Testis (tissue), 2 donors: ENCODE measurements at regions not wholly inside any gene's neighbourhood (a gene's known extent, or its start where the extent isn't known, plus 50 kb on each side); places are given as distances from the start of the nearest gene placed in this dataset.

Experiments used
- DNase-seq: peaks from one replicate; pipeline ENCODE4 v3.0.0-alpha.2; 2019
- H3K27ac ChIP-seq, 2 donors: fragments of 200-600 bp; sonication (generic); one replicate each; pipeline ENCODE4 v1.5.1; 2019
- H3K27me3 ChIP-seq: fragments of 200-600 bp; sonication (generic); one replicate; pipeline ENCODE4 v1.5.1; 2019
- H3K36me3 ChIP-seq: fragments of 200-600 bp; sonication (generic); one replicate; pipeline ENCODE4 v1.5.1; 2017; ENCODE audit warnings: low read depth; ENCODE audit errors: missing control alignments
- H3K4me1 ChIP-seq: fragments of 200-600 bp; sonication (generic); one replicate; pipeline ENCODE4 v1.5.1; 2019
- H3K4me3 ChIP-seq, 2 donors: fragments of 200-600 bp; sonication (generic); one replicate each; pipeline ENCODE4 v1.5.1; 2017 to 2019
- H3K9me3 ChIP-seq: fragments of 200-600 bp; sonication (generic); one replicate; pipeline ENCODE4 v1.5.1; 2017
- POLR2A ChIP-seq: fragments of 450-650 bp; IDR thresholded peaks from one replicate; pipeline ENCODE4 v1.6.1; 2017; ENCODE audit warnings: antibody characterized with exemption, mild to moderate bottlenecking, moderate library complexity
- WGBS, 2 donors: methylation state at CpG; one replicate each; pipeline ENCODE4 v1.1.5; 2018; 5-methylcytosine and 5-hydroxymethylcytosine counted together
- intact Hi-C: fragments of 100-400 bp; cut with DNase I; formaldehyde crosslinking; loops from one replicate; pipeline ENCODE4 v1.15.1; 2023; ENCODE audit warnings: low total_unique reads
- TF ChIP-seq, protein P1 (sequence below), 3 experiments: fragments of 450-650 bp in 2 of 3; fragments of 200-600 bp in 1 of 3; sonication (generic) in 1 of 3; IDR thresholded peaks; one replicate each; pipeline ENCODE4 v1.5.1; 2016 to 2019; ENCODE audit warnings: antibody characterized with exemption in 3 of 3, mild to moderate bottlenecking in 2 of 3, moderate library complexity in 1 of 3

DNA sequence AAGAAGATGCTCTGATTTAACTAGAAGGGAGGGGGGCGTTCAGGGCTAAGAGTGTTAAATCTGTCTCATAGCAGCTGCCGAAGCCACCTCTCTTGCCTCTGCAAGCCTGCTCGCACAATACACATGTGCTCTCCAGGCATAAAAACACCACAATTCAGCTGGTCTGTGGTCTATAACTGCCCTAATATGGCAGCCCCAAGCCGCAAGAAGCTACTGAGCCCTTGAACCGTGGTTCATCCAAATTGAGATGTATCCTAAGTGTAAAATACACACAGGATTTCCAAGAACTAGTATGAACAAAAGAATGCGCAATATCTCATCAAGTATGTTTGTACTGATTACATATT is 70.8 kb upstream of the FGFR2 start:
- Histone ChIP-seq H3K27ac (no peak overlapping the region), H3K36me3 (no peaks in the 10 kb centered on the region), H3K27me3 (no peaks in the 10 kb centered on the region), H3K4me1 (peaks cover 25% of the 10 kb centered on the region), H3K4me3 (no peak overlapping the region), H3K9me3 (no peaks in the 10 kb centered on the region)
- WGBS, 2 donors = 40 to 63% methylated on average over 6 of the region's 6 CpGs
- TF ChIP-seq POLR2A = no peak
- TF ChIP-seq, protein P1, sequence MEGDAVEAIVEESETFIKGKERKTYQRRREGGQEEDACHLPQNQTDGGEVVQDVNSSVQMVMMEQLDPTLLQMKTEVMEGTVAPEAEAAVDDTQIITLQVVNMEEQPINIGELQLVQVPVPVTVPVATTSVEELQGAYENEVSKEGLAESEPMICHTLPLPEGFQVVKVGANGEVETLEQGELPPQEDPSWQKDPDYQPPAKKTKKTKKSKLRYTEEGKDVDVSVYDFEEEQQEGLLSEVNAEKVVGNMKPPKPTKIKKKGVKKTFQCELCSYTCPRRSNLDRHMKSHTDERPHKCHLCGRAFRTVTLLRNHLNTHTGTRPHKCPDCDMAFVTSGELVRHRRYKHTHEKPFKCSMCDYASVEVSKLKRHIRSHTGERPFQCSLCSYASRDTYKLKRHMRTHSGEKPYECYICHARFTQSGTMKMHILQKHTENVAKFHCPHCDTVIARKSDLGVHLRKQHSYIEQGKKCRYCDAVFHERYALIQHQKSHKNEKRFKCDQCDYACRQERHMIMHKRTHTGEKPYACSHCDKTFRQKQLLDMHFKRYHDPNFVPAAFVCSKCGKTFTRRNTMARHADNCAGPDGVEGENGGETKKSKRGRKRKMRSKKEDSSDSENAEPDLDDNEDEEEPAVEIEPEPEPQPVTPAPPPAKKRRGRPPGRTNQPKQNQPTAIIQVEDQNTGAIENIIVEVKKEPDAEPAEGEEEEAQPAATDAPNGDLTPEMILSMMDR (IDR thresholded peaks at IDR 0.05) = no peak
- intact Hi-C loops = no loop called here
- no peak for DNase-seq

DNA sequence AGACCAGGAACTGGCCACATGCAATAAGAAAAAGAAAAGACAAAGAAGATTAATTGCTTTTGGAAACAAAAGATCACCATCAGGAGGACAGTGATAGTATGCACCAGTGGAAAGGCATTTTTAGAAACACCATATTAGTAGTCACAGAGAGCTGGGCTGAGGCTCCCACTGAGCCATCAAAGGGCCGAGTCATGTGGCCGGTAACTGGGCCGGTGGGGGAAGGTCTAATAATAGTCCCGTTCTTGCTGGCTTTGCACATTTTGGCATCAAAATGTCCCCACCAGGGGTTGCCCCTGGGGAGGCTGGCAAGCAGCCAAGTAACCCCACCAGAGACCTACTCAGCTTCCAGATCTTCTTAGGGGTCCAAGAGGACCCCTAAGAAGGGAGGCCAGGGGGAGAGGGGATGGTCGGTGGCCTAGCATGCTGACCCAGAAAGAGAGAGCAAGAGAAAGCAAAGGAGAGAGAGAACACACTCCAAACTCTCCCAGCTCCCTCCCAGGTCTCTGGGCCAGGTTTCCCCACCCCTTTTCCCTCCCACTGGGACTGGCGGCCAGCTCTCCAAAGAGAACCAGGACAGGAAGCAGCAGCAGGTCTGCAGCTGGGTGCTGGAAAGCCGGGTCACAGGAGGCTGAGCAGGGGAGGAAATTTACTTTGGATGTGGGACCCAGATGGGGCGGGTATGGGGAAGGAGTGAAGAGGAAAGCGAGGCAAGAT is 70.2 kb upstream of the FGFR2 start:
- DNase-seq = peak; percentile 75
- H3K4me3 ChIP-seq = no peak overlapping the region
- peak overlapping the region in 1 of 2 donors; percentile 51 for H3K27ac ChIP-seq
- H3K36me3 ChIP-seq = no peaks in the 10 kb centered on the region
- peaks cover 25% of the 10 kb centered on the region for H3K4me1 ChIP-seq
- WGBS, 2 donors = 22 to 39% methylated on average over 9 of the region's 9 CpGs
- no peak for TF ChIP-seq POLR2A
- TF ChIP-seq, protein P1 (IDR thresholded peaks at IDR 0.05) = no peak
- no peaks in the 10 kb centered on the region for H3K9me3 ChIP-seq
- H3K27me3 ChIP-seq = no peaks in the 10 kb centered on the region
- intact Hi-C loops = no loop called here

DNA sequence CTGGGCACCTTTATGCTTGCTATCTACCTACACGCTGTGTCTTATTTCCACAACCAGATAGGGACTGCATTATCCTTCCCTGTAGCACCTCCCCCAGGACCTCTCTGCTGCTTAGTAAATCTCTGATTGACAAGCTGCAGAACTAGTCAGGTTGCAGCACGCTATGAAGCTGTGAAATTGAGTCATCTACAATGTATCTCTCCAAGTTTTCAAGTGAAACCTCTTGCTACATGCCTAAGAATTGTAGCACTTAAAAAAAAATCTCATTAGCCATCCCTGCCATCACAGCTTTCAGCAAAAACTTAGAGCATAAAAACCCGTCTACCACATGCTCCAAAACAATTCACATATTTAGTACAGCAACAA is 69.7 kb upstream of the FGFR2 start:
- Histone ChIP-seq H3K4me3 (no peak overlapping the region), H3K27ac (peak overlapping the region in 1 of 2 donors; percentile 13), H3K36me3 (no peaks in the 10 kb centered on the region), H3K9me3 (no peaks in the 10 kb centered on the region), H3K27me3 (no peaks in the 10 kb centered on the region), H3K4me1 (peaks cover 25% of the 10 kb centered on the region)
- TF ChIP-seq POLR2A = no peak
- TF ChIP-seq, protein P1 (IDR thresholded peaks at IDR 0.05) = no peak
- intact Hi-C loops = no loop called here
- no peak for DNase-seq
- WGBS, 2 donors = 49 to 60% methylated on average over 3 of the region's 3 CpGs

DNA sequence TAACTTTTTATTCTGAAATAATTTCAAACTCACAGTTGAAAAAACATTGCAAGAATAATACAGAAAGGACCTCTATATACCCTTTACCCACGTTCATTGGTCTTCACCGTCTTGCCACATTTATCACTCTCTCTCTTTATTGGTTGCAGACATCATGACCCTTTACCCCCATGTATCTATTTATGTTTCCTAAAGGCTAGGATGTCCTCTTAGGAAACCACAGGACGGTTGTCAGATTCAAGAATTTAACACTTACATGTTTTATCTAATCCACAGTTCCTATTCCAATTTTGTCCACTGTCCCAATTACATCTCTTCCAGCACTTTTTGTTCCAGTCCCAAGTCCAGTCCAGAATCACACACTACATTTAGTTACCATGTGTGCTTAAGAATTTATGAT is 67.6 kb upstream of the FGFR2 start:
- WGBS, 2 donors = 51 to 71% methylated on average over 3 of the region's 3 CpGs
- Histone ChIP-seq H3K4me1 (peaks cover 25% of the 10 kb centered on the region), H3K36me3 (no peaks in the 10 kb centered on the region), H3K4me3 (no peak overlapping the region), H3K27ac (no peak overlapping the region), H3K27me3 (no peaks in the 10 kb centered on the region), H3K9me3 (no peaks in the 10 kb centered on the region)
- intact Hi-C loops = no loop called here
- TF ChIP-seq POLR2A = no peak
- TF ChIP-seq, protein P1 (IDR thresholded peaks at IDR 0.05) = no peak
- no peak for DNase-seq

DNA sequence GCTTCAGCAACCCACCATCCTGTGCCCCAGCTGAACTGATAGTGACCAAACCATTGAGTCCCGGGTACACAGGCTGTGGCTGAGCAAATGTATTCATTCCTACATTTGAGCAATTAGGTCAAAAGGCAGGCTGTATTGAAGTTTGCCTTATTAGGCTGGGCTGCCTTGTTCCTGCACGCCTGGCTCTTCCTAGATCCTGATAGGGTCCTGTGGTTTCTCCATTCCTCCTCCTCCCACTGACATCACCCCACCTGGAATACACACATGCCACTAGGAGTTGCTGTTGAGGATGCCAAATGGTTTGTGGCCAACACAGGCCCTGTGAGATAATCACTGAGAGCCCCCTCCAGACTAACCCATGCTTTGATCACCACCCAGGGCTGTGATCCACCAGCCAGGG is 66.4 kb upstream of the FGFR2 start:
- Histone ChIP-seq H3K36me3 (no peaks in the 10 kb centered on the region), H3K9me3 (no peaks in the 10 kb centered on the region), H3K27ac (no peak overlapping the region), H3K27me3 (no peaks in the 10 kb centered on the region), H3K4me3 (no peak overlapping the region), H3K4me1 (peaks cover 25% of the 10 kb centered on the region)
- intact Hi-C loops = no loop called here
- WGBS, 2 donors = 87 to 92% methylated on average over 2 of the region's 2 CpGs
- TF ChIP-seq, protein P1 (IDR thresholded peaks at IDR 0.05) = no peak
- TF ChIP-seq POLR2A = no peak
- no peak for DNase-seq
